Limb (tissue), 2 donors: ENCODE measurements at regions not wholly inside any gene's neighbourhood (a gene's known extent, or its start where the extent isn't known, plus 50 kb on each side); places are given as distances from the start of the nearest gene placed in this dataset.

Experiments
- DNase-seq, 2 donors: peaks; one replicate each; pipeline ENCODE4 v3.0.0-alpha.2; 2016; ENCODE audit errors: extremely low spot score in 2 of 2

- DNase-seq, result no peak
Measured at GRCh38 chr10:61192042-61192441, 248.1 kb upstream of the RHOBTB1 start.

DNA sequence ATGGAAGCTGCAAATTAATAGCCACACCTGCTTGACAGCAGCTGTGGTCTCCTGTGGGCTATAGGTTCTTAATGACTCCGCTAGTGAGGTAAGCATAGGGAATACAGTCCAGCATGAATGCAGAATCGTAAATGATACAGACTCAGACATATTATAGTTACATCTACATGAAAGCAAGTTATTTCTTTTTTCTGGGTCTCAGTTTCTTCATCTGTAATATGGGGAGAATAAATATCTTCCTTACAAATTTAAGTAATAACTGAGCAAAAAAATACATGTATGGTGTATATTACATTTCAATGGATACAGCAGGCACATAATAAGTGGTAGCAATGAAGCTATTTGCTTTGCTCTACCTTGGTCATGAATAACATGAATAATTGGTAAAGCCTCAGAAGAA is 245.9 kb upstream of the RHOBTB1 start:
- DNase-seq, result no peak

DNA sequence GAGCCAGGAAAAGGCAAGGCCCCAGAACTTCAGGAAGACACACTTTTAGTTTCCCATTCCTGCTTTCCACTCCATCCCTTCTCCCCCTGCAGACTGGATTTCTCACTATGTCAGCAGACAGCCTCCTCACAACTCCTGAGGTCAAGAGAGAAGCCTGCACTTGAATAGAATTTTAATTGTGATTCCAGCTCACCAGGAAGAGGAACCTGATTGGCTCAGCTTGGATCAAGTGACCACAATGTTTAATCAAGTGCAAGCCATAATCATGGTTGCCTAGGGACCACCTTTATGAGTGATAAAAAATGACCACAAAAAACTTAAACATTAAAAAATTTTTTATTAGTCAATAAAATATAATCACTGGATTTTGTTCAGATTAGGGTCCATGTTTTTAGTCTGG is 244.7 kb upstream of the RHOBTB1 start:
- DNase-seq, result no peak

GRCh38 chr10:61188101-61188500 is 244.1 kb upstream of the RHOBTB1 start:
- no peak for DNase-seq

GRCh38 chr10:61187601-61188000 is 243.6 kb upstream of the RHOBTB1 start:
- DNase-seq, result no peak

GRCh38 chr10:61186408-61186807 is 242.4 kb upstream of the RHOBTB1 start:
- no peak for DNase-seq

GRCh38 chr10:61184429-61184828 is 240.4 kb upstream of the RHOBTB1 start:
- DNase-seq, result no peak

DNA sequence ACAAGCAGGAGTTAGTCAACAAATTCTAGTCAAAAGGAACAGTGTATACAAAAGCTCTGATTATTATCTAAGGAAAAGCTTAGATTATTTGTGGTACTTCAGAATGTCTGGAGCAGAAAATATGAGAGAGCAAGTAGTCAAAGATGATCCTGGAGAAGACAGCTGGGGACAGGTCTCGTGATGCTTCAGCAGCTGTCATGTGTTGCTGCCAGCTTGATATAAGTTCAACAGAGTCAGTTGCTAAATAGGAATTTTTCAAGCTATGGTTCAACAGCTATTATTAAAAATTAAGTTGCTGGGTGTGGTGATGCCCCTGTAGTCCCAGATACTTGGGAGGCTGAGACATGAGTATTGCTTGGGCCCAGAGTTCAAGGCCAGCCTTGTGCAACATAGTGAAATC is 240.0 kb upstream of the RHOBTB1 start:
- no peak for DNase-seq

- no peak for DNase-seq
Measured at GRCh38 chr10:61181832-61182231, 237.8 kb upstream of the RHOBTB1 start.

DNA sequence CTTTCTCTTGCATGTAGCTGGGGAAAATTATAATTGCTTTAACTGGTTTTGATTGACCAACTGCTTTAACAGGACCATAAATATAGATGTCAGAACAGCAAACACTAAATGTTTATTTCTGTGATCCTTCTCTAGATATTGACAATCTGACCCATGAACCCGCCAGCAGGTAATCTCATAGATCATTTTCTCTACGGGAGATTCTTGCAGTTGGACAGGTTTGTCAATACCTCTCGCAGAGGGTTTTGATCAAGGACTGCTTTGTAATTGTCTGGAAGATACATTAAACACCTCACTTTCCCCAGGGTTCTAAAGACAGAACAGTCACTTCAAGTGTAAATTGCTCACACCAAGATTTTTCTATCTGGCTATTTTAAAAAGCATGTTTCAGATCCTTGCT is 235.8 kb upstream of the RHOBTB1 start:
- DNase-seq, result no peak

DNA sequence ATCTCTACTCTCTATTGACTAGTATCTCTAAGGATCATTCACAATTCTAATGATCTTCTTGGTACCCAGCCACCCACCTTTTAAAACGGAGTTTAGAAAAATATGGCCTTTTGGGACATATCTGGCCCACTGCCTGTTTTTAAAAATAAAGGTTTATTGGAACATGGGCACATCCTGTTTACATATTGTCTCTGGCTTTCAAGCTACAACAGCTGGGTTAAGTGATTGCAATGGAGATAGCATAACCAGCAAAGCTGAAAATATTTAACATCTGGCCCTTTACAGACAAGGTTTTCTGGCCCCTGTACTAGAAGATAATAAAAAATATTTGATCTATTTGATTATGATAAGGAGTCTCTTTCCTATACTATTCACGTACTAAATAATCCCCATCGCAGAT is 232.4 kb upstream of the RHOBTB1 start:
- no peak for DNase-seq

DNA sequence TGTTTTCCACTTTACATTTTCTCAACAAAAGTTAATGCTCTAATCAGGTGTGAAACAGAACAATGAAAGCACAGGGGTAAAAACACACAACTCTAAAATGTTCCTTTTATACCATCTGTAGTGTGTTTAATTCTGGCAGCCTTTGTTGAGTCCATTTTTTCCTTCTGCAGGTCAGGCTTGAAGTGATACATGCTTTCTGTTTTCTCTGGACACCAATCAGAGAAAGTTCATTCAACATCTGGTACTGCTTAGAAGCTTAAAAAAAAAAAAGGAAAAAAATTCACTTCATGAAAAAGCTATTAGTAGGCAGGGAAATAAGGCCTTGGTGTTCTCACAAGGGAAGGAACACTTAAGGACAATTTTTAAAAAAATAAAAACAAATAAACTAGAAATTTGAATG is 231.3 kb upstream of the RHOBTB1 start:
- peak in 1 of 2 donors; percentile 75 for DNase-seq

DNA sequence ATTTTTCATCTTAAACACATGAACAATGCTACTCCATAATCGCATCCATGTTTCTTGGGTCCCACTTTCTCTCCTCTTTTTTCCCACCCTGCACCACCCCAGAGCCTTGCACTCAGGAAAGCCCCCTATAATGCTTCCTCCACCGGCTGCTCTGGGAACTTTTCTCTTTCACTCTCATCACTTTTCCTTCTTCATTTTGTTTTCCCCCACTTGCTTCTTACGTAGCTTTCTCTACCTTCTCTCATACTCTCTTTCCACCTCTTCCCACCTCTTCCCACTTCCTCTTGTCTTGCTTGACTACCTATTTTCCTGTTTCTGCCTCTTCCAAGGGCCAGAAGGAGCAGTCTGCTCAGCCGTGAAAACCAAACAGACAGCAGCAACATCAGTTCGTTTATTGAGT is 229.5 kb upstream of the RHOBTB1 start:
- DNase-seq, result no peak

GRCh38 chr10:61172182-61172926 is 228.4 kb upstream of the RHOBTB1 start:
- no peak for DNase-seq

DNA sequence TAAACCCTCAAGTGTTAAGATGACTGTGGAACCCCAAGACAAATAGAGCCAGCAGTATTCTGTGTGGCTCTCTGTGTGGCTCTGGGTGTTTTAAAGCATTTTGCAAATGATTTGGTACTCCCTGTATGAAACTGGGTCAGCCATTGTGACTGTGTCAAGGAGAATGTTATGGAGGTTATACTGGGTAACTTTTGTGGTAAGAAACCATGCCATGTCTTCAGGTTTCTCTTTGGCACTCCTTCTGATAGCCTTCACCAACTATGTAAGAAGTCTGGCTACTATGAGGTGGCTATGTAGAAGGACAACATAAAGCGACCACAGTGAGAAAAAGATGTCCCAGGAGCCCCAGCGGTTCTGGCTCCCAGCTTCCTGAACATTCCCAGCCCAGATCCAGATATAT is 226.6 kb upstream of the RHOBTB1 start:
- DNase-seq, result no peak

- no peak for DNase-seq
Measured at GRCh38 chr10:61169294-61169693, 225.3 kb upstream of the RHOBTB1 start.

- no peak for DNase-seq
Measured at GRCh38 chr10:61166489-61166888, 222.5 kb upstream of the RHOBTB1 start.

DNA sequence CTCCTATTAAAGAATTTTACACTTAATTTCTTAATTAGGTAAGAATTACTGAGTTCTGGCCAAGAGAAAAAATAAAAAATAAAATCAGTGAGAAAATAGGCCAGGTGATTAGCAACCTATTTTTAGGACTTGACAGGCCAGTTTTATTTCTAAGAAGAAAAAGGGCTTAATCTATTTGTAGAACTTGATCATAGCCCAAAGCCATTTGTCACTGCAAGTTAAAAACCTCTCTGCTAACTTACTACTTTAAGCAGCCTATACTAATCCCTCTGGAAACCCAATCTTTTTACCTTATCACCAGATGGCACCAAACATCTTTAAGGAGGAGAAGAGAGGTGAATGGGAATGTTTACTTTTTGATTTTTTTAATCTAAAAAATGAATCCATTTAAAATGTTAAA is 222.1 kb upstream of the RHOBTB1 start:
- DNase-seq, result no peak

DNA sequence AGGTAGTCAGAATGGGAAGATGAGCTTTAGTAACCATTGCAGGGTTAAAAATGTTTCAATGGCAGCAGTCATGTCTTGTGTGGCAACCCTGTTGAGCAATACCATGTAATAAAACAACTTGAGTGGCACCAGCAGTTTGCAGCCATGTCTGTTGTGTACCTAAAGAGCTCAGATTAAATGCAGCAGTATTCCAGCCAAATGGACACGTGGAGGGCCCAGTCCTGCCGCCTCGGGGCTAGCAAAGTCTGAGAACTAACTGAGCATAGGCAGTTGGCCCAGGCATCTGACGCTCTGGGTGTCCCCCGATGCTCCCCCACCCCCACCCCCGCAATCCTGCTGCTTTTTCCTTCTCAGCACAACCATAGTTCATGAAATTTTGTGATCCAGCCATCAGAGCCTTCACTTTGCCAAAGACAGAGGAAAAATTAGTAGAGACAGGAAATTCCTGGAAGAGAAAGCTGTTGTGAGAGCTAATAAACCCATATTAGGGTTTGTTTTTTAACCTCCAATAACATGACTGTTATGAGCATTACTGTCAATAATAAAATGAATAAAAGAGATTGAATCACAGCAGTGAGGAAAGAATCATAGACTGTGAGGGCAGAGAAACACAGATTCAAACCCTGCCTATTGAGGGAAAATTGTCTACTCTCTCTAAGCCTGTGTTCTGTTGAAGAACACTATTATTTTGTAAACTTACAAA is 220.6 kb upstream of the RHOBTB1 start:
- DNase-seq, result peak in 1 of 2 donors; percentile 32

DNA sequence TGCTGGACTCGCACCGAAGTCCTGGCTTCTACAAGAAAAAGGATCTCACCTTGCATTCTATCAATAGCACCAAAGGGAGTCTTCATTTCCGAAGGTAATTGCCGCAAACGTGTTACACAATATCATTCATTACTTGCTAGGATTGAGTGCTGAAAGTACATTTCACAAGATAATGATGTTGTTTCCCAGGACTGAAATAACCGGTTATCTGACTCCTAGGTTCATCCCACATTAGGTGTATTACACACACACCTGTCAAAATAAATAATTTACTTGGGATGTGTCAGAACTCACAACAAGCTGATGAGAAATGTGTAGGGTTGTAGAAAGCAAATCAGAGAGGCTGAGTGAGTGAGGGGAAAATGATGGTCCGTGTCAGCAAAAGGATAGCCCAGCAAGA is 219.4 kb upstream of the RHOBTB1 start:
- DNase-seq, result no peak

GRCh38 chr10:61160253-61160652 is 216.3 kb upstream of the RHOBTB1 start:
- DNase-seq, result no peak

DNA sequence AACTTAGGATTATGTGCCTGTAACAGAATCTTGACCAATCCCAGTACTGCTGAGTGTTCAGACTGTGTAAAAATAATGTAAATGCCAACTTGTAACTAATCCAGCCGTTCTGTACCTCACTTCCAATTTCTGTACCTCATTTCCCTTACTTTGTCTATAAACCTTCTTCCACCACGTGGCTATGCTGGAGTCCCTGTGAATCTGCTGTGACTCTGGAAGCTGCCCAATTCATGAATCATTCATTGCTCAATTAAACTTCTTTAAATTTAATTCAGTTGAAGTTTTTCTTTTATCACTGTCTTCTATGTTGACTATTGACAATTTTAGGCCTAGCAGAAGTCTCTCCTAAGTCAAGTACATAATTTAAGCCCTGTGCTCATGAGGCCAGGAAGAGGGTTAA is 215.3 kb upstream of the RHOBTB1 start:
- no peak for DNase-seq

GRCh38 chr10:61157182-61157581 is 213.2 kb upstream of the RHOBTB1 start:
- no peak for DNase-seq
